ENCODE measurements at regions not wholly inside any gene's neighbourhood (a gene's known extent, or its start where the extent isn't known, plus 50 kb on each side); places are given as distances from the start of the nearest gene placed in this dataset.
A peak's percentile ranks its signal among the peaks of the same experiment; 100 is the strongest.

DNA sequence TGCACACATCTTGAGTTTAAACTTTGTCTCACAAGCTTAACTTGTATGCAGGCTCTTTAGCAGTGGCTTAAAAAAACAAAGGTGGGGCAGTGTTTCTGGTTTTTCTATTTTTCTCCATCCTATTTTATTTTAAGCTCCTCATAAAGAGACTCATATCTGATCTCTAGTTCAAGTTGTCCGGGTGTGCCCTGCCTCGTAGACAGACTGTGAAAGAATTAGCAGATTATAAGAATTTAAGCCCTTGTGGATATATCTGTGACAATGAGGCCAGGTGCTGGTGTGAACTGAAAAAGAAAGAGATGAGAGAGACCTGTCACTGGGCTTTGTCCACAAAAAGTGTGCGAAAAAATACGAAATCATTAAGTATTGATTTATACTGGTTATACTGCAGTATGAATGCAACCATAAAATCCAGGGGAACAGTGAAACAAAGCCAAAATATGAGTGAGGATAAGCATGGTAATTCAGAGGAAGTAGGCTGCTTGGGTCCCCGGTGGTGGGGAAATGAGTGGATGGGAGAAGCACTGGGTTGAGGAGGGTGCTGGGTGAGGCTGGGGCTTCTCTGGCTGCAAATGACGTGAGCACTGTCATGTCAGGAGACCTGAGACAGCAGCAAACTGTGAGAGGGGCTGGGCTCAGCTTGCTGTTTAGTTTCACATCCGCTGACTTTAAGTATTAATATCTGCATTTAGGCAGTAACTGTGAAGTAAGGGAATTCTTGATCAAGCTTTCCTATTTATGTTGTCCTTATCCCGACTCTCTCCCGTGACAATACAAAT lies 179.7 kb upstream of the ANKRD55 start:
- Histone ChIP-seq H4K20me1 (ENCODE audit: insufficient read depth, poor library complexity, severe bottlenecking) (no peaks in the 10 kb centered on the region), H2AFZ (no peak overlapping the region), H3K27ac (peak overlapping the region; percentile 15), H3K79me2 (no peaks in the 10 kb centered on the region), H3K4me1 (ENCODE audit: insufficient read depth) (peaks cover 48% of the 10 kb centered on the region), H3K4me3 (no peak overlapping the region), H3K9me2 (replicated peaks; ENCODE audit: insufficient read depth) (no peaks in the 10 kb centered on the region), H3K27me3 (no peaks in the 10 kb centered on the region), H3K36me3 (replicated peaks; ENCODE audit: insufficient read depth, low read depth) (no peaks in the 10 kb centered on the region), H3K4me2 (no peak overlapping the region), H3K9me3 (ENCODE audit: low read depth) (no peaks in the 10 kb centered on the region)
- 55% methylated on average over 9 of the region's 9 CpGs for WGBS (ENCODE audit: low lambda C conversion rate, missing lambda C conversion rate)
- DNase-seq (ENCODE audit: low spot score): no peak
- TF ChIP-seq EZH2 (IDR thresholded peaks at IDR 0.05; ENCODE audit: borderline replicate concordance): no peak
- no peak for TF ChIP-seq EZH2phosphoT487 (IDR thresholded peaks at IDR 0.05; ENCODE audit: low read depth, severe bottlenecking, unreplicated experiment)
- TF ChIP-seq, protein P1, sequence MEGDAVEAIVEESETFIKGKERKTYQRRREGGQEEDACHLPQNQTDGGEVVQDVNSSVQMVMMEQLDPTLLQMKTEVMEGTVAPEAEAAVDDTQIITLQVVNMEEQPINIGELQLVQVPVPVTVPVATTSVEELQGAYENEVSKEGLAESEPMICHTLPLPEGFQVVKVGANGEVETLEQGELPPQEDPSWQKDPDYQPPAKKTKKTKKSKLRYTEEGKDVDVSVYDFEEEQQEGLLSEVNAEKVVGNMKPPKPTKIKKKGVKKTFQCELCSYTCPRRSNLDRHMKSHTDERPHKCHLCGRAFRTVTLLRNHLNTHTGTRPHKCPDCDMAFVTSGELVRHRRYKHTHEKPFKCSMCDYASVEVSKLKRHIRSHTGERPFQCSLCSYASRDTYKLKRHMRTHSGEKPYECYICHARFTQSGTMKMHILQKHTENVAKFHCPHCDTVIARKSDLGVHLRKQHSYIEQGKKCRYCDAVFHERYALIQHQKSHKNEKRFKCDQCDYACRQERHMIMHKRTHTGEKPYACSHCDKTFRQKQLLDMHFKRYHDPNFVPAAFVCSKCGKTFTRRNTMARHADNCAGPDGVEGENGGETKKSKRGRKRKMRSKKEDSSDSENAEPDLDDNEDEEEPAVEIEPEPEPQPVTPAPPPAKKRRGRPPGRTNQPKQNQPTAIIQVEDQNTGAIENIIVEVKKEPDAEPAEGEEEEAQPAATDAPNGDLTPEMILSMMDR (IDR thresholded peaks at IDR 0.05; ENCODE audit: poor library complexity): no peak

DNA sequence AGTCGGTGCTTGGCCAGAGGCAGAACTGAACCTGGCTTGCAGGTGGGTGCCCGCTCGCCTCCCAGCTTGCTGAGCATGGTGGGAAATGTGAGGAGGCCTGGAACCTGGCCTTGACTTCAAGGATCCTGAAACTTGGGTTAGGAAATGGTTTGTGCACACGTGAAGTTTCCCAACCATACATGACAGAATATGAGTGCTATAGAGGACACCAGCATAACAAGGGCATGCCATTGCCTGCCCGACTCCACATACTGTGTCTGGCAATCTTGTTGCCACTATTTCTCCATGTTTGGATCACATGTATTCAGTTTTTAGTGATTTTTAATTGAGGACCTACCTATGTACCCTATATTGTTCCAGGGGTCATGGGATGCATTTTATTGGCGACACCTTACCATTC lies 177.6 kb upstream of the ANKRD55 start:
- Histone ChIP-seq H2AFZ (no peak overlapping the region), H3K4me2 (no peak overlapping the region), H3K4me3 (no peak overlapping the region), H3K79me2 (no peaks in the 10 kb centered on the region), H3K9me2 (replicated peaks; ENCODE audit: insufficient read depth) (no peaks in the 10 kb centered on the region), H3K9me3 (ENCODE audit: low read depth) (no peaks in the 10 kb centered on the region), H3K36me3 (replicated peaks; ENCODE audit: insufficient read depth, low read depth) (no peaks in the 10 kb centered on the region), H3K4me1 (ENCODE audit: insufficient read depth) (peaks cover 51% of the 10 kb centered on the region), H3K27ac (peak overlapping the region; percentile 81), H3K27me3 (no peaks in the 10 kb centered on the region), H4K20me1 (ENCODE audit: insufficient read depth, poor library complexity, severe bottlenecking) (no peaks in the 10 kb centered on the region)
- 95% methylated on average over 6 of the region's 6 CpGs for WGBS (ENCODE audit: low lambda C conversion rate, missing lambda C conversion rate)
- TF ChIP-seq, protein P1 (IDR thresholded peaks at IDR 0.05; ENCODE audit: poor library complexity): no peak
- TF ChIP-seq EZH2phosphoT487 (IDR thresholded peaks at IDR 0.05; ENCODE audit: low read depth, severe bottlenecking, unreplicated experiment): no peak
- TF ChIP-seq EZH2 (IDR thresholded peaks at IDR 0.05; ENCODE audit: borderline replicate concordance): no peak
- DNase-seq (ENCODE audit: low spot score): no peak

DNA sequence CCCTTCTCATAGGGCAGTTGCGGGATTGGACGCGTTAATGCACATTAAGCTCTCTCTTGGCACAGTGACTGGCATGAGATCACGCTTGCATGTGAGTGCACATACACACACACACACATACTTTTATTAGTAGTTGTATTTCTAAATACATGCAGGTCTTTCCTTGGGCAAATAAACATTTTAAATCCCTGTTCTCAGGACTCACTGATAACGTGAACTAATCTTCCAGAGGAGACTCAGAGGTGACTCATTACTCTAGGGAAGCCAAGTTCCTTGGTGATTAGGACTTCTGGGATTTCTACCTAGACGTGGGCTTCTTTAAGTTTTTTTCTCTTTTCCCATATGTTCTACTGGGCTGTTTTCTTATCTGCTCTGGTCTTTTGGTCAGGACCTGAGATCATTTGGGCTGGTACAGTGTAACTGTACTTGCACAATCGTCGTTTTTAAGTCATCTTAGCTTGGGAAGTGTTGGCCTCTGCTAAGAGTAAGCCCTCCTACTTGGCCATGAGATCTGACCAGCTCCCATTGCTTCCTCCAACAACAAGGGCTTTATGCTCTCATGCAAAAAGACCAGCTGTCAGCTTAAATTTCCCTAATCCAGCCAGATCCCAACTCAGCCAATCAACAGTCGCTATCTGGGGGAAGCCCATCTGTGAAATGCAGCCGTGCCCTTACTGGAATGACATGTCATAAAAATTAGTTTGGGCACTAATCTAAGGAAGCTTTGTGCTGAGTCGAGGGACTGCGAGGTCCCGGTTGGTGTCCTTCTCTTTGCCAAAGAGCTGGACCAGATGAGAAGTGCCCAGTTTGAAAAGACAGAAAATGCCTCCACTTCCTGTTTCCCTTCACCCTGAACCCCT lies 176.4 kb upstream of the ANKRD55 start:
- no peaks in the 10 kb centered on the region for H4K20me1 ChIP-seq (ENCODE audit: insufficient read depth, poor library complexity, severe bottlenecking)
- peaks cover 51% of the 10 kb centered on the region for H3K4me1 ChIP-seq (ENCODE audit: insufficient read depth)
- no peak overlapping the region for H3K4me3 ChIP-seq
- no peak overlapping the region for H2AFZ ChIP-seq
- no peaks in the 10 kb centered on the region for H3K79me2 ChIP-seq
- H3K27me3 ChIP-seq: no peaks in the 10 kb centered on the region
- H3K9me2 ChIP-seq (replicated peaks; ENCODE audit: insufficient read depth): no peaks in the 10 kb centered on the region
- no peaks in the 10 kb centered on the region for H3K9me3 ChIP-seq (ENCODE audit: low read depth)
- TF ChIP-seq EZH2 (IDR thresholded peaks at IDR 0.05; ENCODE audit: borderline replicate concordance): no peak
- TF ChIP-seq, protein P1 (IDR thresholded peaks at IDR 0.05; ENCODE audit: poor library complexity): no peak
- no peak for TF ChIP-seq EZH2phosphoT487 (IDR thresholded peaks at IDR 0.05; ENCODE audit: low read depth, severe bottlenecking, unreplicated experiment)
- peak overlapping the region; percentile 14 for H3K4me2 ChIP-seq
- no peaks in the 10 kb centered on the region for H3K36me3 ChIP-seq (replicated peaks; ENCODE audit: insufficient read depth, low read depth)
- DNase-seq (ENCODE audit: low spot score): peak; percentile 76
- H3K27ac ChIP-seq: peak overlapping the region; percentile 88
- WGBS (ENCODE audit: low lambda C conversion rate, missing lambda C conversion rate): 41% methylated on average over 13 of the region's 13 CpGs
